ENCODE measurements at regions not wholly inside any gene's neighbourhood (a gene's known extent, or its start where the extent isn't known, plus 50 kb on each side); places are given as distances from the start of the nearest gene placed in this dataset.

DNA sequence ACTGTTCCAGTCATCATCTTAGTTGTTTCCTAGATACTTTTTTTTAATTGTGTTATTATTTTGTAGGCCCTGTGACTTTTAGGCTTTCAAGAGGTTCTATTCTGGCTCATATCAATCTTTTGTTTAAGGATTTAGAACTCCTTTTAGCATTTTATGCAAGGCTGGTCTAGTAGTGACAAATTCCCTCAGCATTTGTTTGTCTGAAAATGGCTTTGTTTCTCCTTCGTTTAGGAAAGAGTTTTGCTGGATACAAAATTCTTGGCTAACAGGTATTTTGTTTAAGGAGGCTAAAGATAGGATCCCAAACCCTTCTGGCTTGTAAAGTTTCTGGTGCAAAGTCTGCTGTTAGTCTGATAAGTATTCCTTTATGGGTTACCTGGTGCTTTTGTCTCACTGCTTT is 116.6 kb upstream of the SLC66A3 start:
- Histone ChIP-seq H3K4me1 (no peaks in the 10 kb centered on the region), H3K36me3 (no peaks in the 10 kb centered on the region), H3K9me3 (peaks cover 0 to 8% (median 0%) of the 10 kb centered on the region in 3 donors), H3K4me3 (no peak overlapping the region), H3K27me3 (peaks cover 0 to 3% (median 0%) of the 10 kb centered on the region in 3 donors), H3K27ac (no peak overlapping the region)
- in situ Hi-C loops (cut with MboI; ENCODE audit: low sequenced_read_pairs in 4 of 4): no loop called here
- DNase-seq (no peak), ATAC-seq (no peak)
- TF ChIP-seq, protein P1, sequence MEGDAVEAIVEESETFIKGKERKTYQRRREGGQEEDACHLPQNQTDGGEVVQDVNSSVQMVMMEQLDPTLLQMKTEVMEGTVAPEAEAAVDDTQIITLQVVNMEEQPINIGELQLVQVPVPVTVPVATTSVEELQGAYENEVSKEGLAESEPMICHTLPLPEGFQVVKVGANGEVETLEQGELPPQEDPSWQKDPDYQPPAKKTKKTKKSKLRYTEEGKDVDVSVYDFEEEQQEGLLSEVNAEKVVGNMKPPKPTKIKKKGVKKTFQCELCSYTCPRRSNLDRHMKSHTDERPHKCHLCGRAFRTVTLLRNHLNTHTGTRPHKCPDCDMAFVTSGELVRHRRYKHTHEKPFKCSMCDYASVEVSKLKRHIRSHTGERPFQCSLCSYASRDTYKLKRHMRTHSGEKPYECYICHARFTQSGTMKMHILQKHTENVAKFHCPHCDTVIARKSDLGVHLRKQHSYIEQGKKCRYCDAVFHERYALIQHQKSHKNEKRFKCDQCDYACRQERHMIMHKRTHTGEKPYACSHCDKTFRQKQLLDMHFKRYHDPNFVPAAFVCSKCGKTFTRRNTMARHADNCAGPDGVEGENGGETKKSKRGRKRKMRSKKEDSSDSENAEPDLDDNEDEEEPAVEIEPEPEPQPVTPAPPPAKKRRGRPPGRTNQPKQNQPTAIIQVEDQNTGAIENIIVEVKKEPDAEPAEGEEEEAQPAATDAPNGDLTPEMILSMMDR (IDR thresholded peaks at IDR 0.05 in 4 of 5, conservative IDR thresholded peaks at IDR 0.05 in 1 of 5): no peak
- no peak for TF ChIP-seq POLR2A (IDR thresholded peaks at IDR 0.05)
- intact Hi-C loops (cut with DNase I; ENCODE audit: low total_unique reads): no loop called here

DNA sequence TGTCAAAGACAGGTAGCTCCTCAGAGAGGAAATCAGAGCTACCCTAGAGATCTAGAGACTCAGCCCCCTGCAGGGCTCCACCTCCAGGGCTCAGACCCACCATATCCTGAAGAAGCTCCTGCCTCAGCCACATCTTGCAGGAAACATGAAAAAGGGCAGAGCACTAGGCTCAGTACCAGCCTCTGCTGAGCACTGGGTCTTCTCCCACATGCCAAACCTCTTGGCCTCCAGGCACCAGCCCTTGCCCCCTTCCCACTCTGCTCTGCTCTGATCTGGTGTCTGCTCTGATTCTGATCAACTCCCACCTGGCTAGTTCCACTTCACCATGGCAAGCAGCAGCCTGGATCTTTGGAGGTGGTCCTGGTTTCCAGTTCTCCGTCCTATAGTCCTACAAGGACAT is 114.3 kb upstream of the SLC66A3 start:
- H3K27me3 ChIP-seq: peaks cover 0 to 3% (median 0%) of the 10 kb centered on the region in 3 donors
- no peaks in the 10 kb centered on the region for H3K4me1 ChIP-seq
- H3K4me3 ChIP-seq: no peak overlapping the region
- no peaks in the 10 kb centered on the region for H3K36me3 ChIP-seq
- ATAC-seq (no peak), DNase-seq (no peak)
- peaks cover 0 to 8% (median 0%) of the 10 kb centered on the region in 3 donors for H3K9me3 ChIP-seq
- intact Hi-C loops (cut with DNase I; ENCODE audit: low total_unique reads) (no loop called here), in situ Hi-C loops (cut with MboI; ENCODE audit: low sequenced_read_pairs in 4 of 4) (no loop called here)
- TF ChIP-seq, protein P1 (IDR thresholded peaks at IDR 0.05 in 4 of 5, conservative IDR thresholded peaks at IDR 0.05 in 1 of 5): no peak
- TF ChIP-seq POLR2A (IDR thresholded peaks at IDR 0.05): no peak
- H3K27ac ChIP-seq: no peak overlapping the region

DNA sequence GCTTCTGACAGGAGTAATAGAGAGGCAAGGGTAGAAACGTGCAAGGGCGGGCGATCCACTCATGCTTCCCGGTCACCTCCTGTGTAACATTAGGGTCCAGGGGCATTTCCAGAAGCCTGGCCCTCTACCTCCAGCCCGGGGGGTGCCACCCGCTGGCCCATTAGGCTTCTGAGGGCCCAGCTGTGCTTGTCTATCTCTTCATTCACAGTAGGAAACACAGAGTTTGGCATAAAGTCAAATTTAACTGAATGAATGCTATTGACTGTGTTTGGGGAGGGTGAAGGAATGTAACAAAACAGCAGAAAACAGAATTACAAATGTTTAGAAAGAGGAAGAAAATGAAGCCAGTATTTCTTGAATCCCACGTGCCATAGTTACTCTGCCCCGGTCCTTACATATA is 112.4 kb upstream of the SLC66A3 start:
- in situ Hi-C loops (cut with MboI; ENCODE audit: low sequenced_read_pairs in 4 of 4): no loop called here
- no peak overlapping the region for H3K4me3 ChIP-seq
- no peaks in the 10 kb centered on the region for H3K36me3 ChIP-seq

DNA sequence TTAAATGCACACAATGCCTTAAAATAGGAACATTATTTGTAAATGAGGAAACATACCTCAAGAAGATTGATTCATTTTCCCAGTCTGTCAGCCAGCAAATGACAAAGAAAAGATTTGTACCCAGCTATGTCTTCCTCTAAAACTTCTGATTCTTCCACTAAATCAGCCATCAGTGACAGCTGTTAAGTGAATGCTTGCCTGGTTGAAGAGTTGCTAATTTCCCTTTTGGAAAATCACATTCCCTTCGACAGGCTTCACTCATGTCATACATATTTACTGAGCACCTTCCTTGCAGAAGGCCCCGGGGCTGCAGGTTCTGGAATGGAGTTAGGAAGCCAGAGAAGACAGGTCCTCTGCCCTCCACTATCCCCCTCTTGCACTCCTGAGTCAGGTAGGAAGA is 112.0 kb upstream of the SLC66A3 start:
- in situ Hi-C loops (cut with MboI; ENCODE audit: low sequenced_read_pairs in 4 of 4): no loop called here
- no peak for TF ChIP-seq POLR2A (IDR thresholded peaks at IDR 0.05)
- TF ChIP-seq, protein P1 (IDR thresholded peaks at IDR 0.05 in 4 of 5, conservative IDR thresholded peaks at IDR 0.05 in 1 of 5): no peak
- ATAC-seq (no peak), DNase-seq (no peak)
- H3K36me3 ChIP-seq: no peaks in the 10 kb centered on the region
- intact Hi-C loops (cut with DNase I; ENCODE audit: low total_unique reads): no loop called here
- H3K4me1 ChIP-seq: no peaks in the 10 kb centered on the region
- H3K4me3 ChIP-seq: no peak overlapping the region
- peaks cover 0 to 3% (median 0%) of the 10 kb centered on the region in 3 donors for H3K27me3 ChIP-seq
- no peak overlapping the region for H3K27ac ChIP-seq
- H3K9me3 ChIP-seq: peaks cover 0 to 8% (median 0%) of the 10 kb centered on the region in 3 donors

More for the DNA sequence above, 112.4 kb upstream of the SLC66A3 start:
- Histone ChIP-seq H3K9me3 (peaks cover 0 to 8% (median 0%) of the 10 kb centered on the region in 3 donors), H3K27me3 (peaks cover 0 to 3% (median 0%) of the 10 kb centered on the region in 3 donors), H3K27ac (no peak overlapping the region), H3K4me1 (no peaks in the 10 kb centered on the region)
- DNase-seq (no peak), ATAC-seq (no peak)
- intact Hi-C loops (cut with DNase I; ENCODE audit: low total_unique reads): no loop called here
- no peak for TF ChIP-seq POLR2A (IDR thresholded peaks at IDR 0.05)
- TF ChIP-seq, protein P1 (IDR thresholded peaks at IDR 0.05 in 4 of 5, conservative IDR thresholded peaks at IDR 0.05 in 1 of 5): no peak

DNA sequence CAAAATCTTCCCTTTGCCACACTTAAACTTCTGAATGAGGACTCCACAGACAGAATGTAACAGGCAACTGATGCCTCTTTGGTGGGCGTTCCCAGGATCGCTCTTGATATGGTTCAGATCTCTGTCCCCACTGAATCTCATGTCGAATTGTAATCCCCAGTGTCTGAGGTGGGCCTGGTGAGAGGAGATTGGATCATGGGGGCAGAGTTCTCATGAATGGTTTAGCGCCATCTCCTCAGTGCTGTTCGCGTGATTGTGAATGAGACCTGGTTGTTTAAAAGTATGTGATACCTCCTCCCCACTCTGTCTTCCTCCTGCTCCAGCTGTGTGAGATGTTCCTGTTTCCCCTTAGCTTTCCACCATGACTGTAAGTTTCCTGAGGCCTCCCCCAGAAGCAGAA is 111.1 kb upstream of the SLC66A3 start:
- intact Hi-C loops (cut with DNase I; ENCODE audit: low total_unique reads): no loop called here

More for the DNA sequence above, 111.1 kb upstream of the SLC66A3 start:
- ATAC-seq (no peak), DNase-seq (no peak)
- no peaks in the 10 kb centered on the region for H3K4me1 ChIP-seq
- H3K27ac ChIP-seq: no peak overlapping the region
- H3K36me3 ChIP-seq: no peaks in the 10 kb centered on the region
- H3K9me3 ChIP-seq: peaks cover 0 to 2% (median 0%) of the 10 kb centered on the region in 3 donors
- peaks cover 0 to 3% (median 0%) of the 10 kb centered on the region in 3 donors for H3K27me3 ChIP-seq
- in situ Hi-C loops (cut with MboI; ENCODE audit: low sequenced_read_pairs in 4 of 4): no loop called here
- H3K4me3 ChIP-seq: no peak overlapping the region
- TF ChIP-seq, protein P1 (IDR thresholded peaks at IDR 0.05 in 4 of 5, conservative IDR thresholded peaks at IDR 0.05 in 1 of 5): no peak
- no peak for TF ChIP-seq POLR2A (IDR thresholded peaks at IDR 0.05)
